Femur (tissue), 1 donor: ENCODE measurements at regions not wholly inside any gene's neighbourhood (a gene's known extent, or its start where the extent isn't known, plus 50 kb on each side); places are given as distances from the start of the nearest gene placed in this dataset.
"Not testable (repeated sequence)": the region's sequence is repeated elsewhere in the genome, so short reads cannot be mapped to it uniquely, and the experiment has no call there.

Experiments used
- DNase-seq: peaks from one replicate; pipeline ENCODE4 v3.0.0-alpha.2; 2017

- no peak for DNase-seq
Observed at GRCh38 chr9:73095425-73095824, 56.2 kb upstream of the ANXA1 start.

- no peak for DNase-seq
Observed at GRCh38 chr9:73093740-73094379, 57.8 kb upstream of the ANXA1 start.

- no peak for DNase-seq
Observed at GRCh38 chr9:73093016-73093739, 58.5 kb upstream of the ANXA1 start.

DNA sequence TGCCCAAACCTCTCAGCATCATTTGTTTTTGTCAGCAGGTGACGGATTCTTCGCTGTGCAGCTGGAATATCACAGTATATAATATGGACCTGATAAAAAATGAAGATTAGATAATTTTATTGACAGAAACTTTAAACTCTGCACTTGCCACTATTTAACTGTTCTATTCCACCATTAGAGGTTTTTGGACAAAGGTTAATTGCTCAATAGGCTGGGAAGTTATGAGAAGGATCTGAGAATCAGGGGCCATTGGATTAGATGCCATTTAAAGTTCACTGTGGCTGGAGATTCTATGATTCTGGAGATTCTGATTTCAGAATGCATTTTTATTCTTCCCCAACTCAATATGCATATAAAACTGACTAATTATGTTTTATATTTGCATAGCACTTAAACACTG is 59.8 kb upstream of the ANXA1 start:
- DNase-seq: no peak

DNA sequence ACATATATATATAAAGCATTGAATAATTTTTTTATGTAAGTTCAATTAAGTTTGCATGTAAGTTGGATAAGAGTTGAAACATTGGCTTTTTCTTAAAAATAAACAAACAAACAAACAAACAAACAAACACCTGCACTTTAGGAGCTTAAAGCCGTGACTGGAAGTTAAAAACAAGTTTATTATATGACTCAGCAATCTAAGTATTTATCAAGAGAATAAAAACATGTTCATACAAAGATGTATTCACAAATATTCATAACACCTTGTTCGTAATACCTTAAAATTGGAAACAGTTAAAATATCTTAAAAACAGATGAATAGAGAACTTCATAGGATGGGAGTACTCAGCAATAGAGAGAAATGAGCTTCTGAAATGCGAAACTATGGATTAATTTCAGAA is 61.5 kb upstream of the ANXA1 start:
- DNase-seq: no peak

DNA sequence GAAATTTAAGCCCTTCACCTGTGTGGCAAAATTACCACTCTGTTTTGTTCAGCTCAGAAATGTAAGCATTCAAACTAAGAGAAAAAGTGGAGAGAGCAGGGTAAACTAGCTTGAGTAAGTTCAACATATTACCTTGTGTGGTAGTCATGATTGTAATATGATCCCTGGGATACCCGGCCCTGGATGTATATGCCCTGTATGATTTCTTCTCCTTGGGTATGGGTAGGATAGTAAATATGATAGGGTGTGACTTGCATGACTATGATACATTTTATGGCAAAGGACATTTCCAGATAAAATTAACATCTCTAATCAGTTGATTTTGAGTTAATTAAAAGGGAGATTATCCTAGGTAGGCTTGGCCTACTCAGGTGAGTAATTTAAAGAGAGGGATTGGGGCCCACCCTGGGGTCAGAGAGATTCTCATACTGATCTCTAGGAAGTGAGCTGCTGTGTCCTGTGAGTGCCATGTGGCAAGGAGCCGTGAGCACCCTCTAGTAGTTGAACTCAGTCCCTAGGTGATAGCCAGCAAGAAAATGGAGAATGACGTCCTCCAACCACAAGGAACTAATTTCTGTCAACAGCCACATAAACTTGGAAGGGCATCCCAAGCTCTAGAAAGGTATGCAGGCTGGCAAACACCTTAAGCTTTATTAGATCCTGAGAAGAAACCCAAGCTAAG is 62.2 kb upstream of the ANXA1 start:
- no peak for DNase-seq

- DNase-seq: not testable (repeated sequence)
Observed at GRCh38 chr9:73087876-73088275, 63.8 kb upstream of the ANXA1 start.

DNA sequence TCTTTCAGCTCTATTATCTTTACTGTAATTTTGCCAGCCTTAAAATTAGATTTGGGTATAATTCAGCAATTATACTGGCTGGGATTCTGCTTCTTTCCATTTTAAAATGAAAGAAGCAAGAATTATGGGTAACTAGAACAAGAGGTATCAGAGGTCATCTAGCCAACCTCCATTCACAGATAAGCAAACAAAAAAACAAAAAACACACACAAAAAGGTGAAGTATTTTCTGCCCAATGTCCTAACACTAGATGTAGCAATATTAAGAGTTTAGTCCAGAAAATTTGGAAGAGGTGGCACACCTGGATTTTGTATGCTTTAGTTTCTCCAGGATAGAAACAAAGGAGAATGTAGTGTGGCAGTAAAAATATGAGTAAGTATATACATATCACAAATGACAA is 68.1 kb upstream of the ANXA1 start:
- DNase-seq: no peak

GRCh38 chr9:73081979-73082657 is 69.5 kb upstream of the ANXA1 start:
- DNase-seq: no peak

GRCh38 chr9:73080110-73080694 is 71.5 kb upstream of the ANXA1 start:
- DNase-seq: no peak

DNA sequence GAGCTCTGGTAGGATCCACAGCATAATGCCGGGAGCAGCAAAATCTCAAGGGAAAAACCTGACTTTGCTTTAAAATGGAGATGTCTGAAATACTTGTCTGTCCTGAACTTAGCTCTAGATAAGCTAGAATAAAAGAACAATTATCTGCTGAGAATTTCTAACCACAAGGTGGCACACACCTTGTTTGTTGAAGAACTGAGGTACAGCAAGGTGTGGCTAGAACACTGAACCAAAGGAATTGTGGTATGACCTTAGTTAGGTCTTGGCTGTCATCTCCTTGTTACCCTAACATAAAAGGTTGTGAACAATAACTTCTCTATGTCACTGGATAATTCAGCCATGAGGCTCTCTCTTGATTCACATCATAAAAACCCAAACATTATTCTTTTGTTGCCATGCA is 72.3 kb upstream of the ANXA1 start:
- no peak for DNase-seq

GRCh38 chr9:73077625-73078030 is 74.0 kb upstream of the ANXA1 start:
- no peak for DNase-seq

DNA sequence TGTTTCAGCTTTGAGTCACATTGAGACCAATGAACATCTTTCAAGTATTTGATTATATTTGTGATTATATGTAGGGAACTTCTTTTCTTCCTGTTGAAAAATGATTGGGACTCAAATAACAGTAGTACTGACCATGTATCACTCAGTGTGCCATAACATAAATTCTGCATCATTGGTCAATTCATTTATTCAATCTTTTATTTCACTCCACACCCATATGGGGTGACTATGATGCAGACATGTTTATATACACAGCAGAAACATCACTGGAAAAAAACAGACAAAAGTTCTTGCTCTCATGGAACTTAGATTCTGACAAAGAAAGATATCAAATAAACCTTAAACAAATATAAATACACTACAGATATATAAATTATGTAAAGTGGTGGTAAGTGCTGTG is 74.7 kb upstream of the ANXA1 start:
- DNase-seq: no peak

DNA sequence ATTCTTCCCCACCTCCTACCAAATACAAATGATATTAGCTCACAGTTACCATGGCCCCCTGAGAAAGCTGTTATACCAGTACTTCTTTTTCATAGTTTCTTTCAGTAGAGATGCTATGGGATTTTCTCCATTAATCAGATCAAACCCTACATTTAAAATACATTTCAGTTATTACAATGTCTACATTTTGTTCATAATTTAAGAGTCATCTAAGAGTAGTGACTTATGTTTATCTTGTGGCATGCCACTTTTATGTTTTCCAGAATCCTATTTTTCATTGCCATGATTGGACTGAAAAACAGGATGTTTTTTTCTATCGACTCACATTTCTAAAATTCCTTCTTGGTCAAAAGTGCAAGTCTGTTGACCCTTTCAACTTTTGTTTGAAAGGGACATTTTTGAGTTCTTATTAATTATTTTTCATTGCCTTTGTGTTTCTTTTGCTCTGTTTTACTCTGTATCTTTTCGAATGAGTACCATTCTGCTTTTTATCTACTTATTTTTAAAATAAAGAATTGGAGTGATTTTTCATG is 77.4 kb upstream of the ANXA1 start:
- no peak for DNase-seq

DNA sequence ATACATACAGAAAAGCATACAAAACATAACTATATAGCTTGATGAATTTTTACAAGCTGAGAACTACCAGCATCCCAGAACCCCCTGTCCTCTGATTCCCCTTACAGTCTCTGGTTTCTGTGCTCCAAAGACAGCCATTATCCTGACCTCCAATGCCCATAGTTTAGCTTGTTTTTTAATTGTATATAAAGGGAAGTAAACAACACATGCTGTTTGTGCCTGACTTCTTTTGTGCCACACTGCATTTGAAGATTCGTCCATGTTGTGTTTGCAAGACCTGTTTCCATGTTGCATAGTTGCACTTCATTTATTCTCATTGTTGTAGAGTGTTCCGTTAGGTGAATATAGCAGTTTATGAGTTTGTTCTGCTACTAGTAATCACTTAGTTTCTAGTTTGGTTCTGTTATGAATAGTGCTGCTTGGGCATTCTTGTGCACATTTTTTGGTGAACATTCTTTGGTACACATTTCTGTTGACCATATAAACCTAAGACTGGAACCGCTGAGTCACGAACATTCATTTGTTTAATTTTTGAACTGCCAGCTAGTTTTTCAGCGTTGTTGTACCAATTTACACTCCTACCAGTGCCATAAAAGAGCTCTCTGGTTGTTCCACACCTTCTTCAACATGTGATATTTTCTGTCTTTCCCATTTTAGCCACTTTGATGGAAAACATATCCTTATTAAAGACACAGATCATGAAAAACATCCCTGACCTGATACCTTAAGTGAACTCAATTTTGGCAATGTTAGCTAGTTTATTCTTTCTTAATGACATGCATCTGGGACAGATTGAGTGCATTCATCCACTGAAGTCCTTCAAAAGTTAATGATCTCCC is 78.1 kb upstream of the ANXA1 start:
- DNase-seq: no peak

- DNase-seq: no peak
Observed at GRCh38 chr9:73067074-73067473, 84.6 kb upstream of the ANXA1 start.

- DNase-seq: no peak
Observed at GRCh38 chr9:73065439-73065838, 86.2 kb upstream of the ANXA1 start.

DNA sequence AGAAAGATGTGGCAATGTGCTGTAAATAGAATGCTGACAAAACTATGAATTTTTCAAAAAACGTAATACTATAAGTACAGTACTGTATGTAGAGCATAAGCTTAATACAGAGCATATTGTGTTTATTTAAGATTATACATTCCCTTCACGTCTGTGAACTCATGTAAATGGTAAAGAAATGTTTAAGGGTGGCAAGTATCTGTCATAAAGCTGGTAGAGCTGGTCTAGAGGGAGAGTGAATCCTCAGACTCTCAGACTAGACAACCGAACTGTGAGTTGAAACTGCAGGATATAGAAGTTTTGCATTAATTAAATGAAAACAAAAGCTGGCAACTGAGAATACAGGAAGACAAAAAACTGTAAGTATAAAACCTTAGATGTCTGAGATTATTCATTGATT is 87.3 kb upstream of the ANXA1 start:
- no peak for DNase-seq

GRCh38 chr9:73061146-73061545 is 90.5 kb upstream of the ANXA1 start:
- no peak for DNase-seq

DNA sequence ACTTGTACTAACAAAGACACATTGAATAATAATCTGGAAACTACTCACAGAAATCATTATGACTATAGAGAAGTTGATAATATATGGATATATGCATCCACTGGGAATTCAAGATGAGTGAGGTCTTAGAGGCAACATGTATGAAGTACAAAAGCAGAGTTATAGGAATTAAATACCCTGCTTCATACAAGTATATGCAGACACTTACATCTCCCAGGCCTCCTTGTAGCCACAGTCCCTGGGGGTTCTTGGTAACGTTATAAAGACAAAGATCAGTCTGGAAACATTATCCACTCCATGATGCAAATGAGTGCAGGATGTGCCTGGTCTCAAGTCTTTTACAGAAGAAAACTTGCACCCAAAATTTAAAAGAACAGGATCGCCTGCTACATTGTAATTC is 92.4 kb upstream of the ANXA1 start:
- no peak for DNase-seq

DNA sequence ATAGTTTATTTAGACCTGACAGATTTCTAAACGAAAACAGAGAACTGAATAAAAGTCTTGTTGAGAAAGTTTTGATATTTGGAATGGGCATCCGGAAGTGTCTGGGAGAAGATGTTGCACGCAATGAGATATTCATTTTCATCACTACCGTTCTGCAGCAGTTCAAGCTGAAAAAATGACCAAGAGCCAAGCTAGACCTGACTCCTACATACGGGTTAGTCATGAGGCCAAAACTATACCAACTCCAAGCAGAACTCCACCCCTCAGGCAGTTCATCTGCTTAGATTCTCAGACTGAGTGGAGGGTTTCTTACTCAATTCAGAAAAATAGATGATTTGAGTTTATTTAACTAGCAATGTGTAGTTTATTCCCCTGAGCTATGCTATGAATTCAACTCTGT is 95.4 kb upstream of the ANXA1 start:
- DNase-seq: no peak

GRCh38 chr9:73054091-73054490 is 97.6 kb upstream of the ANXA1 start:
- DNase-seq: no peak
